ENCODE measurements at regions not wholly inside any gene's neighbourhood (a gene's known extent, or its start where the extent isn't known, plus 50 kb on each side); places are given as distances from the start of the nearest gene placed in this dataset.

- H2AFZ ChIP-seq (ENCODE audit: control insufficient read depth, low read length): no peak overlapping the region
- DNase-seq (ENCODE audit: low read depth, low spot score) (no peak), FAIRE-seq (no peak)
- no peaks in the 10 kb centered on the region for H3K4me1 ChIP-seq (ENCODE audit: control insufficient read depth, extremely low read depth, insufficient read depth, low read length)
- H3K36me3 ChIP-seq (ENCODE audit: control insufficient read depth in 2 of 2, extremely low read depth in 1 of 2, insufficient read depth in 2 of 2, low read length in 2 of 2): no peaks in the 10 kb centered on the region
- TF ChIP-seq CTCF (optimal IDR thresholded peaks at IDR 0.05 in 1 of 3, IDR thresholded peaks at IDR 0.05 in 1 of 3, conservative IDR thresholded peaks at IDR 0.05 in 1 of 3; ENCODE audit: extremely low read depth in 1 of 3, insufficient read depth in 2 of 3, low read length in 3 of 3) (no peak), EZH2 (IDR thresholded peaks at IDR 0.05; ENCODE audit: low read length) (no peak)
- no peaks in the 10 kb centered on the region for H3K79me2 ChIP-seq (ENCODE audit: control insufficient read depth, insufficient read depth, low read length)
- H3K9ac ChIP-seq (ENCODE audit: control insufficient read depth, extremely low read depth, insufficient read depth, low read length): no peak overlapping the region
- no peak overlapping the region for H3K4me3 ChIP-seq (ENCODE audit: control insufficient read depth in 2 of 3, extremely low read depth in 1 of 3, insufficient read depth in 2 of 3, low read depth in 1 of 3, low read length in 3 of 3)
- no peak overlapping the region for H3K4me2 ChIP-seq (ENCODE audit: control insufficient read depth, extremely low read depth, insufficient read depth, low read depth, low read length)
- H3K27me3 ChIP-seq (ENCODE audit: control insufficient read depth, extremely low read depth, insufficient read depth, low read length): peaks cover 17% of the 10 kb centered on the region
- no peaks in the 10 kb centered on the region for H3K9me3 ChIP-seq (ENCODE audit: control insufficient read depth, low read depth, low read length)
- H4K20me1 ChIP-seq (ENCODE audit: control insufficient read depth, extremely low read depth, insufficient read depth, low read length): no peaks in the 10 kb centered on the region
- dilution Hi-C loops (cut with MboI; ENCODE audit: extremely low pct_ligation_motif_present, low sequenced_read_pairs): no loop called here
- no peak overlapping the region for H3K27ac ChIP-seq (ENCODE audit: control insufficient read depth, insufficient read depth, low read length)
- no peaks in the 10 kb centered on the region for H3K9me1 ChIP-seq (ENCODE audit: control insufficient read depth, extremely low read depth, insufficient read depth, low read length)
These were observed 196.3 kb downstream of the ERCC6L2 start for GRCh38 chr9:96071815-96072124.

GRCh38 chr9:96071076-96071814 is 195.8 kb downstream of the ERCC6L2 start:
- peak; percentile 38 to 65 (median 55) for TF ChIP-seq CTCF (optimal IDR thresholded peaks at IDR 0.05 in 1 of 3, IDR thresholded peaks at IDR 0.05 in 1 of 3, conservative IDR thresholded peaks at IDR 0.05 in 1 of 3; ENCODE audit: extremely low read depth in 1 of 3, insufficient read depth in 2 of 3, low read length in 3 of 3)
- TF ChIP-seq EZH2 (IDR thresholded peaks at IDR 0.05; ENCODE audit: low read length): no peak
- Histone ChIP-seq H3K4me1 (ENCODE audit: control insufficient read depth, extremely low read depth, insufficient read depth, low read length) (no peaks in the 10 kb centered on the region), H3K4me2 (ENCODE audit: control insufficient read depth, extremely low read depth, insufficient read depth, low read depth, low read length) (no peak overlapping the region), H3K27me3 (ENCODE audit: control insufficient read depth, extremely low read depth, insufficient read depth, low read length) (peaks cover 17% of the 10 kb centered on the region), H3K9ac (ENCODE audit: control insufficient read depth, extremely low read depth, insufficient read depth, low read length) (no peak overlapping the region), H3K36me3 (ENCODE audit: control insufficient read depth in 2 of 2, extremely low read depth in 1 of 2, insufficient read depth in 2 of 2, low read length in 2 of 2) (no peaks in the 10 kb centered on the region), H3K79me2 (ENCODE audit: control insufficient read depth, insufficient read depth, low read length) (no peaks in the 10 kb centered on the region), H3K4me3 (ENCODE audit: control insufficient read depth in 2 of 3, extremely low read depth in 1 of 3, insufficient read depth in 2 of 3, low read depth in 1 of 3, low read length in 3 of 3) (no peak overlapping the region), H3K9me3 (ENCODE audit: control insufficient read depth, low read depth, low read length) (no peaks in the 10 kb centered on the region), H3K27ac (ENCODE audit: control insufficient read depth, insufficient read depth, low read length) (no peak overlapping the region), H3K9me1 (ENCODE audit: control insufficient read depth, extremely low read depth, insufficient read depth, low read length) (no peaks in the 10 kb centered on the region), H4K20me1 (ENCODE audit: control insufficient read depth, extremely low read depth, insufficient read depth, low read length) (no peaks in the 10 kb centered on the region), H2AFZ (ENCODE audit: control insufficient read depth, low read length) (no peak overlapping the region)
- no peak for FAIRE-seq
- no peak for DNase-seq (ENCODE audit: low read depth, low spot score)
- dilution Hi-C loops (cut with MboI; ENCODE audit: extremely low pct_ligation_motif_present, low sequenced_read_pairs): no loop called here

Measured in keratinocyte (primary cell).